HG02870 (cell line): ENCODE measurements at regions not wholly inside any gene's neighbourhood (a gene's known extent, or its start where the extent isn't known, plus 50 kb on each side); places are given as distances from the start of the nearest gene placed in this dataset.
"Not testable (repeated sequence)": the region's sequence is repeated elsewhere in the genome, so short reads cannot be mapped to it uniquely, and the experiment has no call there.

Experiments
- ATAC-seq: cut with Tn5 transposase; IDR thresholded peaks from one replicate; pipeline ENCODE4 v1.9.1; 2021; ENCODE audit warnings: mild to moderate bottlenecking, moderate library complexity; ENCODE audit not compliant: unreplicated experiment

- not testable (repeated sequence) for ATAC-seq
These were observed 315.6 kb downstream of the DMAC1 start for GRCh38 chr9:7484014-7484413.

GRCh38 chr9:7481570-7481969 lies 318.0 kb downstream of the DMAC1 start:
- ATAC-seq = no peak

- no peak for ATAC-seq
These were observed 320.3 kb downstream of the DMAC1 start for GRCh38 chr9:7479300-7479699.

GRCh38 chr9:7478646-7479045 lies 320.9 kb downstream of the DMAC1 start:
- ATAC-seq = no peak

- no peak for ATAC-seq
These were observed 332.4 kb downstream of the DMAC1 start for GRCh38 chr9:7467186-7467585.

- no peak for ATAC-seq
These were observed 337.8 kb downstream of the DMAC1 start for GRCh38 chr9:7461791-7462190.

GRCh38 chr9:7456793-7457530 lies 342.6 kb downstream of the DMAC1 start:
- no peak for ATAC-seq

GRCh38 chr9:7456377-7456776 lies 343.2 kb downstream of the DMAC1 start:
- ATAC-seq = no peak

- ATAC-seq = no peak
These were observed 345.0 kb downstream of the DMAC1 start for GRCh38 chr9:7454624-7455023.

- no peak for ATAC-seq
These were observed 347.2 kb downstream of the DMAC1 start for GRCh38 chr9:7452378-7452777.

- no peak for ATAC-seq
These were observed 348.5 kb downstream of the DMAC1 start for GRCh38 chr9:7451062-7451461.

GRCh38 chr9:7443541-7443940 lies 356.0 kb downstream of the DMAC1 start:
- no peak for ATAC-seq

GRCh38 chr9:7439355-7439995 lies 360.1 kb downstream of the DMAC1 start:
- ATAC-seq = no peak

- no peak for ATAC-seq
These were observed 362.8 kb downstream of the DMAC1 start for GRCh38 chr9:7436754-7437153.

- no peak for ATAC-seq
These were observed 365.9 kb downstream of the DMAC1 start for GRCh38 chr9:7433508-7434292.

GRCh38 chr9:7432989-7433388 lies 366.6 kb downstream of the DMAC1 start:
- ATAC-seq = no peak

- not testable (repeated sequence) for ATAC-seq
These were observed 382.2 kb downstream of the DMAC1 start for GRCh38 chr9:7417397-7417796.

- ATAC-seq = no peak
These were observed 383.7 kb downstream of the DMAC1 start for GRCh38 chr9:7415836-7416235.

- ATAC-seq = no peak
These were observed 390.7 kb downstream of the DMAC1 start for GRCh38 chr9:7408845-7409244.

GRCh38 chr9:7407246-7407645 lies 392.3 kb downstream of the DMAC1 start:
- ATAC-seq = no peak

GRCh38 chr9:7405924-7406604 lies 393.5 kb downstream of the DMAC1 start:
- peak; percentile 93 for ATAC-seq
